Activated CD4-positive, alpha-beta T cell treated with anti-CD3 and anti-CD28 coated beads, Interleukin-2, amount 50 U/mL, for 16 hours (primary cell): ENCODE measurements at regions not wholly inside any gene's neighbourhood (a gene's known extent, or its start where the extent isn't known, plus 50 kb on each side); places are given as distances from the start of the nearest gene placed in this dataset.

Experiments used
- DNase-seq: peaks from one replicate; pipeline ENCODE4 v3.0.0-alpha.2; 2020

DNA sequence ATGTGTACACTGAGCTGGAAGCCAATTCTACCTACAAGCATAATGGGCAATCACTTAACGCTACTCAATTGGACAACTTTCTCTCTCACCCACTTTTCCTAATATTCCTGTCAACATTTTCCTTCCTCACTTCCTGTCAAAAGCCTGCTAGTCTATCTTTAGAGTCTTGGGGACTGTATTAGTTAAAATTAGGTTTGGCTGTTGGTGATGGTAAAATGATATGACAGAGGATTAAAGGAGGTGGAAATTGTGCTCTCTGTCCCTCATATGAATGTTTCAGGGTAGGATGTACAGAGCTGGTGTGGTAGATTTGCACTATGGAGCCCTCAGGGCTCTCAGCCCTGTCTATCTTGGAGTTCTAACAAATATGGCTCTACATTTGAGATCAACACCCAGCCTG is 129.7 kb downstream of the CEP57L1 start:
- no peak for DNase-seq

GRCh38 chr6:109224107-109224875 is 129.0 kb downstream of the CEP57L1 start:
- no peak for DNase-seq

- DNase-seq = no peak
Observed at GRCh38 chr6:109222848-109223247, 127.5 kb downstream of the CEP57L1 start.

- DNase-seq = no peak
Observed at GRCh38 chr6:109221543-109222195, 126.4 kb downstream of the CEP57L1 start.
